Anterior cingulate cortex (tissue), 58 donors: ENCODE measurements at regions not wholly inside any gene's neighbourhood (a gene's known extent, or its start where the extent isn't known, plus 50 kb on each side); places are given as distances from the start of the nearest gene placed in this dataset.
"Not testable (repeated sequence)": the region's sequence is repeated elsewhere in the genome, so short reads cannot be mapped to it uniquely, and the experiment has no call there.

Experiments
- DNase-seq, 58 donors: peaks; one replicate each; lab custom pipeline; 2025; lab: John Stamatoyannopoulos, UW

- DNase-seq, result no peak
Measured at GRCh38 chr4:178003098-178003657, 560.9 kb upstream of the AGA start.

DNA sequence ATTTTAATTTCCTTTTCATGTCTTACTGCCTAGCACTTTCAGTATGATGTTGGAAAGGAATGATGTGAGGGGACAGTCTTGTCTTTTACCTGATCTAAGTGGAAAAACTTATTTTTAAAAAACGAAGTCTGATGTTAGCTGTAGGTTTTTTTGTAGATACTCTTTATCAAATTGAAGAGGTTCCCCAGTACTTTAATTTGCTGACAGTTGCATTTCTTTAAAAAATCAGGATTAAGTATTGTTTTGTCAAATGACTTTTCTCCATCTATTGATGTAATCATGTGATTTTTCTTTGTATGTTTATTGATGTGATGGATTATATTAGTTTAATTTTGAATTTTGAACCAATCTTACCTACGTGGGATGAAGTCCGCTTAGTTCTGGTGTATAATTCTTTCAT, 568.4 kb upstream of the AGA start:
- DNase-seq, result no peak

DNA sequence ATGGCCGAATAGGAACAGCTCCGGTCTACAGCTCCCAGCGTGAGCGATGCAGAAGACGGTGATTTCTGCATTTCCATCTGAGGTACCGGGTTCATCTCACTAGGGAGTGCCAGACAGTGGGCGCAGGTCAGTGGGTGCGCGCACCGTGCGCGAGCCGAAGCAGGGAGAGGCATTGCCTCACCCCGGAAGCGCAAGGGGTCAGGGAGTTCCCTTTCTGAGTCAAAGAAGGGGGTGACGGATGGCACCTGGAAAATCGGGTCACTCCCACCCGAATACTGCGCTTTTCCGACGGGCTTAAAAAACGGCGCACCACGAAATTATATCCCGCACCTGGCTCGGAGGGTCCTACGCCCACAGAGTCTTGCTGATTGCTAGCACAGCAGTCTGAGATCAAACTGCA, 572.8 kb upstream of the AGA start:
- not testable (repeated sequence) for DNase-seq

GRCh38 chr4:178026999-178027398, 584.8 kb upstream of the AGA start:
- DNase-seq, result no peak

DNA sequence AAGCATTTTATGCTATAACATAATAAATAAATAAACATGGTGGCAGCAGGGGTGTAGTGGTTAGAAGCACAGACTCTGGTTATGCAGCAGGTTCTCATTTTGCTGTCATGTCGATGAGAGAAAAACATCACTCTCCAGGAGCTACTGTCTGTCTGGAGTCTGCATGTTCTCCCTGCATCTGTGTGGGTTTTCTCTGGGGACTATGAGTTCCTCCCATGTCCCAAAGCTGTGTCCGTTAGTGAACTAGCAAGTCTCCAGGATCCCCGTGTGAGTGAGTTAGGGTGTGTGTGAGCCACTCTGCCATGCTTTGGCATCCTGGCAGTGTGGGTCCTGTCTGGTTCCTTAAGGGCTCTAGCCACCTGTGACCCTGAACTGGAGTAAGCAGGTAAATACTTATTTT, 585.6 kb upstream of the AGA start:
- no peak for DNase-seq

- DNase-seq, result no peak
Measured at GRCh38 chr4:178028481-178028880, 586.2 kb upstream of the AGA start.

DNA sequence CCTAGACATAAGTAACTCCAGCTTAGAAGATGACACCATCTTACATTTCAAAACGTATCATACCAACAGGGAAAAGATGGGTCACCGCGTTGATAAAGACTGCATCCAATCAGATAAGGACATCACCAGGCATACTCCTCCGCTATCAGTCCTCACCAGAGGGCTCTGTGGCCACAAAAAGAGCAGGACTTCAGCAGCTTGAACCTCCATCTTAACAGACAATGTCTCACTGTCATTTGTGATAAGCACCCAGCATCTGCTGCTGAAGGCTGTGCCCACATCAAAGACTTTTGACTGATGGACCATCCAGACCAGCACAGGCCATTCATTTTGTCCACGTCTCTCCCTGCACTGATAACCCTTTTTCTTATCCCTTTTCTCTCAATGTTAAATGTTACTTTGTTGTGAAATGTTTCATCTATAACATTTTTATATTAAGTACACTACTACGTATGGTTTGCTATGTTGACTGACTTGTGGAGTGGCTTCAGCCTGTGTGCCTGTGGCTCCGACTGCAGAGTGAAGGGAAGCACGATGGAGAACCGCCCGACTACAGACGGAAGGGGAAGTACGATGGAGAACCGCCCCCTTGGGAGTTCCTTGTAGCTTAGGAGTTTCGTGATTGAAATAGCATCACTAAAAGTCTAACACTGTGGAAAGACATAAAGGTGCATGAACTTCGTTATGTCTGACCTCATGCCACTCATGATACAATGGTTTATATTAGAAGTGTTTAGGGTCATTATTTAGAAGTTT, 595.4 kb upstream of the AGA start:
- DNase-seq, result no peak

GRCh38 chr4:178056996-178057395, 614.8 kb upstream of the AGA start:
- no peak for DNase-seq

DNA sequence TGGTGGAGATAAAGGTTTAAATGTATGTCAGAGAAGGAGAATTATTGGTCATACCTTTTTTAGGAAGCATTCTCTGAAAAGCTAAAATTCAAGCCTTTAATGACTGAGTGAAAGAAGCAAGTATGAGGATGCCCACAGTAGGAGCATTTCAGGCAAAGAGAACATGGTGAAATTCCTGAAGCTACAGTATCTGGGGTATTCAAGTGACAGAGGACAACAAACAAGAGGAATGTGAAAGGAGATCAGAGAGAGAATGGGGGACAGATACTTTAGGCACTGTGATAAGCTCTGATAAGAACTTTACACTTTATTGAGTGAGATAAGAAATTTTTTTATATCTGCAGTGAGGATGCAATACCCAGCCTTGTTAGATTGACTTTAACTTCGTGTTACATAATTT, 621.3 kb upstream of the AGA start:
- DNase-seq, result no peak

GRCh38 chr4:178066338-178066941, 624.2 kb upstream of the AGA start:
- no peak for DNase-seq

DNA sequence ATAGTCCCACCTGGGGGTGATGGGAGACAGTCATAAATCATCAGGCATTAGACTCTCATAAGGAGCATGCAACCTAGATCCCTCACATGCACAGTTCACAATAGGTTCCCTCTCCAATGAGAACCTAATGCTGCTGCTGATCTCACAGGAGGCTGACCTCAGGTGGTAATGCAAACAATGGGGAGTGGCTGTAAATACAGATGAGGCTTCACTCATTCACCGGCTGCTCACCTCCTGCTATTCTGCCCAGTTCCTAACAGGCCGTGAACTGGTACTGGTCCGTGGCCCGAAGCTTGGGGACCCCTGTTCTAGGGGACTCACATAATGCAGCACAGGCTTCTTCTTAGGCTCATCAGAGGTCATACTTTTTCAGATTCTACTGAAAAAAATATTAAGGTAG, 625.9 kb upstream of the AGA start:
- DNase-seq, result no peak

- no peak for DNase-seq
Measured at GRCh38 chr4:178070163-178070562, 627.9 kb upstream of the AGA start.

GRCh38 chr4:178080312-178080711, 638.1 kb upstream of the AGA start:
- no peak for DNase-seq

- DNase-seq, result no peak
Measured at GRCh38 chr4:178081176-178081575, 638.9 kb upstream of the AGA start.

DNA sequence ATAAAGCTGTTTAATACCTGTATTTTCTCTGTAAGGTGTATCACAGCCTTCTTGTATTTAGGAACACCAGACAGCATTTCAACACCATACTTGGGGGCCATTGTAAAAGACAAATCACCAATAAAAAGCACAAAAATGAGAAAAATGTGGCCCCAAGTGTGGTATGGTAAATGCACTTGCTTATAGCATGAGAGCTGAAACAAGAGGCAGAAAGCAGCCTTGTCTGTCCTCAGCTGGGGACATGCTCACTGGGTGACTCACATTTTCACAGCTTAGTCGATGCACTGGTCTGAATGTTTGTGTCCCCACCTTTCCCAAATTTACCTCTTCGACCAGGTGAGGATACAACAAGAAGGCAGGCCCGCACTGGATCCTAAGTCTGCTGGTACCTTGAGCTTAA, 639.7 kb upstream of the AGA start:
- no peak for DNase-seq

GRCh38 chr4:178082906-178083305, 640.7 kb upstream of the AGA start:
- DNase-seq, result no peak

- DNase-seq, result no peak
Measured at GRCh38 chr4:178083968-178084367, 641.7 kb upstream of the AGA start.

DNA sequence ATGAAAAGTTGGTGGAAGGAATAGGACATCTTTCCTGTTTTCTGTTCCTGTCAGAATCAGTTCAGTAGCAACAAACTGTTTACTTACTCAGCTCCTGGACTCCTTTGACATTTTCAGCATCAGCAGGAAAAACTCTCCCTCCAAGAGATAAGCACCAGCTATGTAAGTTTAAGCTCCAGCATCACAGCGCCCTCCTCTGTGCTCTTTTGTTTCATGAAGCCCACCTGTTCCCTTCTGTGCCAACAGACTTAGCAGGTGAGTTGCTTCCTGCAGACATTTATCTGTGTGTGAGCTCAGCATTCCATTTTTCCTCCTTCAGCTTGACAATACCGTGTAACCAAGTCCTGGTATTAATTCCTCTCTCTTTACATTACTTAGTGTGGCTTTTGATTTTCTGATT, 644.1 kb upstream of the AGA start:
- DNase-seq, result peak in 1 of 58 donors; percentile 0

- DNase-seq, result peak in 7 of 58 donors; percentile 0 to 55 (median 10)
Measured at GRCh38 chr4:178090640-178091411, 648.6 kb upstream of the AGA start.

- DNase-seq, result no peak
Measured at GRCh38 chr4:178102139-178102538, 659.9 kb upstream of the AGA start.

DNA sequence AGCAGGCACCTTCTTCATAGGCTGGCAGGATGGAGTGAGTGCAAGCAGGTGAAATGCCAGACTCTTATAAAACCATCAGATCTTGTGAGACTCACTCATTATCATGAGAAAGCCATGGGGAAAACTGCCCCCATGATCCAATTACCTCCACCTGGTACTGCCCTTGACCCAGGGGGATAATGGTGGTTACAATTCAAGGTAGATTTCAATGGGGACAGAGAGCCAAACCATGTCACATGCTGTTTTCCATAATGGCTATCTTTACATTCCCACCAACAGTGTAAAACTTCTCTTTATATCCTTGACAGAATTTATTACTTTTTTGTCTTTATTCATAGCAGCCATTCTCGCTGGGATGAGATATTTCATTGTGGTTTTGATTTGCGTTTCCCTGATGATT, 663.0 kb upstream of the AGA start:
- DNase-seq, result no peak
